Breast epithelium (tissue), 3 donors: ENCODE measurements at regions not wholly inside any gene's neighbourhood (a gene's known extent, or its start where the extent isn't known, plus 50 kb on each side); places are given as distances from the start of the nearest gene placed in this dataset.

Source experiments
- CTCF ChIP-seq, 3 donors: fragments of 450-650 bp; IDR thresholded peaks; one replicate each; pipeline ENCODE4 v1.5.1; 2016 to 2017; ENCODE audit warnings: antibody characterized with exemption in 3 of 3, mild to moderate bottlenecking in 3 of 3, moderate library complexity in 3 of 3
- POLR2A ChIP-seq: fragments of 450-650 bp; IDR thresholded peaks from one replicate; pipeline ENCODE4 v1.6.1; 2016; ENCODE audit warnings: antibody characterized with exemption, mild to moderate bottlenecking, moderate library complexity
- POLR2AphosphoS5 ChIP-seq, 3 donors: sonication (generic); formaldehyde crosslinking; IDR thresholded peaks; one replicate each; pipeline ENCODE4 v1.6.1; 2017; ENCODE audit warnings: antibody characterized with exemption in 3 of 3

GRCh38 chr4:18128241-18128640, 106.7 kb upstream of the LCORL start:
- TF ChIP-seq POLR2A (no peak), CTCF (IDR thresholded peaks at IDR 0.05) (no peak), POLR2AphosphoS5 (IDR thresholded peaks at IDR 0.05) (no peak)
